ENCODE measurements at regions not wholly inside any gene's neighbourhood (a gene's known extent, or its start where the extent isn't known, plus 50 kb on each side); places are given as distances from the start of the nearest gene placed in this dataset.

GRCh38 chr15:97679106-97679688 is 281.3 kb upstream of the ARRDC4 start:
- DNase-seq: no peak

- DNase-seq: no peak
Observed at GRCh38 chr15:97680606-97681220, 279.8 kb upstream of the ARRDC4 start.

GRCh38 chr15:97683831-97684230 is 276.7 kb upstream of the ARRDC4 start:
- no peak for DNase-seq

GRCh38 chr15:97684249-97684648 is 276.3 kb upstream of the ARRDC4 start:
- DNase-seq: no peak

- no peak for DNase-seq
Observed at GRCh38 chr15:97686324-97686723, 274.2 kb upstream of the ARRDC4 start.

- DNase-seq: no peak
Observed at GRCh38 chr15:97687654-97688053, 272.8 kb upstream of the ARRDC4 start.

GRCh38 chr15:97688177-97688576 is 272.3 kb upstream of the ARRDC4 start:
- no peak for DNase-seq

GRCh38 chr15:97688886-97689285 is 271.6 kb upstream of the ARRDC4 start:
- DNase-seq: no peak

- DNase-seq: no peak
Observed at GRCh38 chr15:97691078-97691477, 269.4 kb upstream of the ARRDC4 start.

- DNase-seq: no peak
Observed at GRCh38 chr15:97691799-97692198, 268.7 kb upstream of the ARRDC4 start.

GRCh38 chr15:97692301-97693015 is 268.0 kb upstream of the ARRDC4 start:
- no peak for DNase-seq

- no peak for DNase-seq
Observed at GRCh38 chr15:97694456-97694855, 266.0 kb upstream of the ARRDC4 start.

- DNase-seq: no peak
Observed at GRCh38 chr15:97703400-97703799, 257.1 kb upstream of the ARRDC4 start.

GRCh38 chr15:97706059-97706458 is 254.4 kb upstream of the ARRDC4 start:
- DNase-seq: no peak

- DNase-seq: no peak
Observed at GRCh38 chr15:97708252-97708651, 252.3 kb upstream of the ARRDC4 start.

GRCh38 chr15:97712530-97712929 is 248.0 kb upstream of the ARRDC4 start:
- no peak for DNase-seq

- DNase-seq: no peak
Observed at GRCh38 chr15:97717806-97718205, 242.7 kb upstream of the ARRDC4 start.

GRCh38 chr15:97718509-97718908 is 242.0 kb upstream of the ARRDC4 start:
- no peak for DNase-seq

GRCh38 chr15:97728791-97729190 is 231.7 kb upstream of the ARRDC4 start:
- no peak for DNase-seq

GRCh38 chr15:97729270-97729669 is 231.2 kb upstream of the ARRDC4 start:
- DNase-seq: no peak

- no peak for DNase-seq
Observed at GRCh38 chr15:97730315-97730714, 230.2 kb upstream of the ARRDC4 start.

GRCh38 chr15:97731859-97732258 is 228.6 kb upstream of the ARRDC4 start:
- DNase-seq: no peak

- DNase-seq: no peak
Observed at GRCh38 chr15:97733373-97733772, 227.1 kb upstream of the ARRDC4 start.

- no peak for DNase-seq
Observed at GRCh38 chr15:97736748-97737147, 223.8 kb upstream of the ARRDC4 start.

All from activated naive CD4-positive, alpha-beta T cell (primary cell).